OCI-LY1 (cell line): ENCODE measurements at regions not wholly inside any gene's neighbourhood (a gene's known extent, or its start where the extent isn't known, plus 50 kb on each side); places are given as distances from the start of the nearest gene placed in this dataset.

Source experiments
- H2AFZ ChIP-seq: fragments of 200-600 bp; sonication (generic), shearing (Covaris generic); 2 replicates; pipeline ENCODE4 v1.6.0; 2014; ENCODE audit warnings: antibody characterized with exemption, mild to moderate bottlenecking, low read length
- H3F3A ChIP-seq: fragments of 200-600 bp; sonication (generic), shearing (Covaris generic); 2 replicates; pipeline ENCODE4 v1.6.0; 2014; ENCODE audit warnings: mild to moderate bottlenecking, antibody characterized with exemption, low read length, moderate library complexity; ENCODE audit not compliant: insufficient read depth
- H3K27ac ChIP-seq: fragments of 200-600 bp; sonication (generic); 2 replicates; pipeline ENCODE4 v1.5.1; 2014; ENCODE audit warnings: low read length, mixed run types, mild to moderate bottlenecking, low read depth; ENCODE audit not compliant: poor library complexity, severe bottlenecking
- H3K27me3 ChIP-seq: fragments of 200-600 bp; sonication (generic); 2 replicates; pipeline ENCODE4 v1.6.0; 2014; ENCODE audit warnings: antibody characterized with exemption, mild to moderate bottlenecking, low read length, moderate library complexity; ENCODE audit not compliant: insufficient read depth
- H3K36me3 ChIP-seq: fragments of 200-600 bp; sonication (generic); 2 replicates; pipeline ENCODE4 v1.6.1; 2014; ENCODE audit warnings: mild to moderate bottlenecking, antibody characterized with exemption, low read length, moderate library complexity, mixed read lengths; ENCODE audit not compliant: insufficient read depth
- H3K4me1 ChIP-seq: fragments of 200-600 bp; sonication (generic); 2 replicates; pipeline ENCODE4 v1.5.1; 2014; ENCODE audit warnings: mild to moderate bottlenecking, low read length, moderate library complexity; ENCODE audit not compliant: insufficient read depth, severe bottlenecking
- H3K4me2 ChIP-seq: fragments of 200-600 bp; sonication (generic), shearing (Covaris generic); 2 replicates; pipeline ENCODE4 v1.6.1; 2014; ENCODE audit warnings: low read length
- H3K4me3 ChIP-seq: fragments of 200-600 bp; sonication (generic); 2 replicates; pipeline ENCODE4 v1.5.1; 2014; ENCODE audit warnings: low read length, low read depth, mild to moderate bottlenecking, mixed read lengths; ENCODE audit not compliant: poor library complexity, severe bottlenecking
- H3K79me2 ChIP-seq: fragments of 200-600 bp; shearing (Covaris generic); 2 replicates; pipeline ENCODE4 v1.6.1; 2016; ENCODE audit warnings: mixed run types, low read length, mixed read lengths; ENCODE audit not compliant: insufficient read depth
- H3K9ac ChIP-seq: fragments of 200-600 bp; sonication (generic), shearing (Covaris generic); 2 replicates; pipeline ENCODE4 v1.6.1; 2014; ENCODE audit warnings: mild to moderate bottlenecking, low read length, mixed read lengths
- H3K9me2 ChIP-seq: fragments of 200-600 bp; sonication (generic), shearing (Covaris generic); 2 replicates; pipeline ENCODE4 v1.6.1; 2014; ENCODE audit warnings: low read depth, mild to moderate bottlenecking, low read length, mixed read lengths
- H3K9me3 ChIP-seq: fragments of 200-600 bp; shearing (Covaris generic); 2 replicates; pipeline ENCODE4 v1.6.1; 2014; ENCODE audit warnings: low read length, mixed read lengths
- H4K20me1 ChIP-seq: fragments of 200-600 bp; sonication (generic), shearing (Covaris generic); 2 replicates; pipeline ENCODE4 v1.6.0; 2016; ENCODE audit warnings: mild to moderate bottlenecking, low read length; ENCODE audit not compliant: insufficient read depth
- EZH2 ChIP-seq: fragments of 200-600 bp; sonication (generic), shearing (Covaris generic); IDR thresholded peaks from 2 replicates; pipeline ENCODE4 v1.8.0; 2017; ENCODE audit warnings: borderline replicate concordance, mixed run types, mild to moderate bottlenecking, antibody characterized with exemption, low read length, moderate library complexity, mixed read lengths
- TF ChIP-seq, protein P1 (sequence below): fragments of 200-600 bp; sonication (generic), shearing (Covaris generic); IDR thresholded peaks from 2 replicates; pipeline ENCODE4 v1.5.1; 2017; ENCODE audit warnings: mild to moderate bottlenecking, antibody characterized with exemption, low read length, moderate library complexity, mixed read lengths

DNA sequence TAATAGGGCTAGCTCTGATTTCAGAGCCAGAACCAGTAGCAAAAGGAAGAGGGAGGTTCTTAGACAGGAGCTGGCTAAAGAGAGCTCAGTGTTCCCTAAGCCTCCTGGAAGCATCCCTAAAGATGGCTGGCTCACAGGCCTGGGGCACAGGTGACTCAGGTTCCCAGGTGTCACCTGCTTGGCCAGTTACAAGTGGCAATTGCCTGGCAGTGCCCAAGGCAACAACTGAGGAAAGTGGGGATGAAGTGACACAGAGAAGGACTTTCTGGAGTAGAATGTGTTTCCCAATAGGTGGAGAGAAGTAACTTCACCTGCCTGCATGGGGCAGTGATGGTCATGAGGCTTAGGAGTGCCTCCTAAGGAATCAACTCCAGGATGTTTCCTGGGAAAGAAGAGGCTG lies 66.5 kb upstream of the EEPD1 start:
- Histone ChIP-seq H3K4me1 (no peaks in the 10 kb centered on the region), H3K79me2 (no peaks in the 10 kb centered on the region), H3K27me3 (peaks cover 12% of the 10 kb centered on the region; the same call in 1 of the 2 replicates), H3K9me3 (0 out of 2 replicates have a peak, but pooled peaks cover 3% of the 10 kb centered on the region), H3K27ac (no peak overlapping the region), H3K4me2 (no peak overlapping the region), H3K36me3 (no peaks in the 10 kb centered on the region), H4K20me1 (no peaks in the 10 kb centered on the region), H2AFZ (no peak overlapping the region), H3K9ac (no peak overlapping the region), H3K9me2 (no peaks in the 10 kb centered on the region), H3F3A (no peaks in the 10 kb centered on the region), H3K4me3 (no peak overlapping the region)
- TF ChIP-seq, protein P1, sequence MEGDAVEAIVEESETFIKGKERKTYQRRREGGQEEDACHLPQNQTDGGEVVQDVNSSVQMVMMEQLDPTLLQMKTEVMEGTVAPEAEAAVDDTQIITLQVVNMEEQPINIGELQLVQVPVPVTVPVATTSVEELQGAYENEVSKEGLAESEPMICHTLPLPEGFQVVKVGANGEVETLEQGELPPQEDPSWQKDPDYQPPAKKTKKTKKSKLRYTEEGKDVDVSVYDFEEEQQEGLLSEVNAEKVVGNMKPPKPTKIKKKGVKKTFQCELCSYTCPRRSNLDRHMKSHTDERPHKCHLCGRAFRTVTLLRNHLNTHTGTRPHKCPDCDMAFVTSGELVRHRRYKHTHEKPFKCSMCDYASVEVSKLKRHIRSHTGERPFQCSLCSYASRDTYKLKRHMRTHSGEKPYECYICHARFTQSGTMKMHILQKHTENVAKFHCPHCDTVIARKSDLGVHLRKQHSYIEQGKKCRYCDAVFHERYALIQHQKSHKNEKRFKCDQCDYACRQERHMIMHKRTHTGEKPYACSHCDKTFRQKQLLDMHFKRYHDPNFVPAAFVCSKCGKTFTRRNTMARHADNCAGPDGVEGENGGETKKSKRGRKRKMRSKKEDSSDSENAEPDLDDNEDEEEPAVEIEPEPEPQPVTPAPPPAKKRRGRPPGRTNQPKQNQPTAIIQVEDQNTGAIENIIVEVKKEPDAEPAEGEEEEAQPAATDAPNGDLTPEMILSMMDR, result no peak
- no peak for TF ChIP-seq EZH2

DNA sequence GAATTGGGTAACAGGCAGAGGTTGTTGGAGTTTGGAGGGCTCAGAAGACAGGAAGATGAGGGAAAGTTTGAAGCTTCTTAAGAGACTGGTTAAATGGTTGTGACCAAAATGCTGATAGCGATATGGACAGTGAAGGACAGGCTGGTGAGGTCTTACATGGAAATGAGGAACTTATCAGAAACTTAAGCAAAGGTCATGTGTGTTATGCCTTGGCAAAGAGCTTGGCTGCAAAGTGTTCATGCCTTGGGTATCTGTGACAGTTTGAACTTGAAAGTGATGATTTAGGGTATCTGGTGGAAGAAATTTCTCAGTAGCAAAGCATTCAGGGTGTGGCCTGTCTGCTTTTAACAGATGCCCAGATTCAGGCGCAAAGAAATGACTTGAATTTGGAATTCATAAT lies 64.5 kb upstream of the EEPD1 start:
- Histone ChIP-seq H3K4me3 (no peak overlapping the region), H3F3A (no peaks in the 10 kb centered on the region), H2AFZ (no peak overlapping the region), H3K9me2 (no peaks in the 10 kb centered on the region), H3K4me1 (no peaks in the 10 kb centered on the region), H3K4me2 (no peak overlapping the region), H3K79me2 (no peaks in the 10 kb centered on the region), H3K9ac (no peak overlapping the region), H4K20me1 (no peaks in the 10 kb centered on the region), H3K27me3 (peaks cover 6% of the 10 kb centered on the region; the same call in 1 of the 2 replicates), H3K27ac (no peak overlapping the region), H3K36me3 (no peaks in the 10 kb centered on the region), H3K9me3 (0 out of 2 replicates have a peak, but pooled peaks cover 3% of the 10 kb centered on the region)
- no peak for TF ChIP-seq EZH2
- TF ChIP-seq, protein P1, result no peak

DNA sequence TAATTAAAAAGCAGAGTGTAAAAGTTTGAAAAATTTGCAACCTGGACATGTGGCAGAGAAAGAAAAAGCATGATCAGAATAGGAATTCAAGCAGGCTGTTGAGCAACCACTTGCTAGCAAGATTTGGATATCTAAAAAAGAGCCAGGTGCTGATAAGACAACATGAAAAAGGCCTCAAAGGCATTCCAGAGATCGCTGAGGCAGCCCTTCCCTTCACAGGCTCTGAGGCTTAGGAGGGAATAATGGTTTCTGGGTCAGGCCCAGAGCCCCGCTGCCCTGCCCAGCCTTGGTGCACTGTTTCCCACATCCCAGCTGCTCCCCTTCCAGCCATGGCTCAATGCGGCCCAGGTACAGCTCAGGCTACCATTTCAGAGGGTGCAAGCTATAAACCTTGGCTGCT lies 64.1 kb upstream of the EEPD1 start:
- Histone ChIP-seq H3K4me1 (no peaks in the 10 kb centered on the region), H3K9me3 (0 out of 2 replicates have a peak, but pooled peaks cover 3% of the 10 kb centered on the region), H3K27ac (no peak overlapping the region), H3K9ac (no peak overlapping the region), H3K4me3 (no peak overlapping the region), H3F3A (no peaks in the 10 kb centered on the region), H3K79me2 (no peaks in the 10 kb centered on the region), H3K4me2 (no peak overlapping the region), H3K27me3 (peaks cover 6% of the 10 kb centered on the region; the same call in 1 of the 2 replicates), H3K36me3 (no peaks in the 10 kb centered on the region), H4K20me1 (no peaks in the 10 kb centered on the region), H2AFZ (no peak overlapping the region), H3K9me2 (no peaks in the 10 kb centered on the region)
- TF ChIP-seq EZH2, result no peak
- TF ChIP-seq, protein P1, result no peak
